H9 (cell line): ENCODE measurements at regions not wholly inside any gene's neighbourhood (a gene's known extent, or its start where the extent isn't known, plus 50 kb on each side); places are given as distances from the start of the nearest gene placed in this dataset.
A peak's percentile ranks its signal among the peaks of the same experiment; 100 is the strongest.

Experiments used
- DNase-seq: peaks from one replicate; pipeline ENCODE4 v3.0.0-alpha.2; 2017
- H2AFZ ChIP-seq: one replicate; pipeline ENCODE4 v1.6.1; 2013; ENCODE audit warnings: mild to moderate bottlenecking, low read length, control low read depth, moderate library complexity
- H2AK5ac ChIP-seq: 2 replicates; pipeline ENCODE4 v1.6.1; 2013; ENCODE audit warnings: low read length, control low read depth, mixed read lengths; ENCODE audit not compliant: insufficient read length
- H2BK120ac ChIP-seq: one replicate; pipeline ENCODE4 v1.6.1; 2013; ENCODE audit warnings: low read depth, mild to moderate bottlenecking, low read length, control low read depth, inconsistent platforms; ENCODE audit not compliant: poor library complexity, severe bottlenecking
- H2BK12ac ChIP-seq: 2 replicates; pipeline ENCODE4 v1.6.1; 2013; ENCODE audit warnings: low read length, control low read depth, mixed read lengths, low read depth; ENCODE audit not compliant: insufficient read length
- H2BK15ac ChIP-seq: 2 replicates; pipeline ENCODE4 v1.6.1; 2013; ENCODE audit warnings: low read depth, low read length, control low read depth
- H2BK20ac ChIP-seq: one replicate; pipeline ENCODE4 v1.6.1; 2013; ENCODE audit warnings: low read depth, mild to moderate bottlenecking, low read length, control low read depth, inconsistent platforms; ENCODE audit not compliant: poor library complexity, severe bottlenecking
- H2BK5ac ChIP-seq: 2 replicates; pipeline ENCODE4 v1.6.1; 2013; ENCODE audit warnings: low read length, control low read depth, mixed read lengths; ENCODE audit not compliant: insufficient read length
- H3K14ac ChIP-seq: 2 replicates; pipeline ENCODE4 v1.6.1; 2013; ENCODE audit warnings: low read length, control low read depth; ENCODE audit not compliant: insufficient read depth
- H3K18ac ChIP-seq: 2 replicates; pipeline ENCODE4 v1.6.1; 2013; ENCODE audit warnings: low read depth, mild to moderate bottlenecking, mixed read lengths, low read length, control low read depth; ENCODE audit not compliant: insufficient read length
- H3K23ac ChIP-seq: 2 replicates; pipeline ENCODE4 v1.6.1; 2013; ENCODE audit warnings: low read length, control low read depth, mixed read lengths, low read depth; ENCODE audit not compliant: insufficient read length
- H3K23me2 ChIP-seq: 2 replicates; pipeline ENCODE4 v1.6.1; 2013; ENCODE audit warnings: low read depth, mild to moderate bottlenecking, mixed read lengths, low read length, control low read depth; ENCODE audit not compliant: insufficient read length, poor library complexity, severe bottlenecking
- H3K27ac ChIP-seq: 2 replicates; pipeline ENCODE4 v1.5.1; 2013; ENCODE audit warnings: low read length, control low read depth, mixed read lengths, low read depth; ENCODE audit not compliant: insufficient read length
- H3K27me3 ChIP-seq: 2 replicates; pipeline ENCODE4 v1.6.1; 2013; ENCODE audit warnings: low read length, control low read depth, inconsistent platforms; ENCODE audit not compliant: insufficient read depth
- H3K4ac ChIP-seq: 2 replicates; pipeline ENCODE4 v1.6.1; 2013; ENCODE audit warnings: low read depth, mild to moderate bottlenecking, control low read depth, inconsistent platforms, low read length, moderate library complexity
- H3K4me1 ChIP-seq: 2 replicates; pipeline ENCODE4 v1.6.1; 2013; ENCODE audit warnings: low read length, control low read depth, inconsistent platforms; ENCODE audit not compliant: insufficient read depth
- H3K4me2 ChIP-seq: 2 replicates; pipeline ENCODE4 v1.6.1; 2013; ENCODE audit warnings: low read length, control low read depth, mixed read lengths; ENCODE audit not compliant: insufficient read length, insufficient read depth
- H3K56ac ChIP-seq: 2 replicates; pipeline ENCODE4 v1.6.1; 2013; ENCODE audit warnings: low read depth, mild to moderate bottlenecking, mixed read lengths, low read length, control low read depth; ENCODE audit not compliant: insufficient read length
- H3K79me1 ChIP-seq: 2 replicates; pipeline ENCODE4 v1.6.1; 2013; ENCODE audit warnings: low read depth, mild to moderate bottlenecking, moderate library complexity, low read length, control low read depth, inconsistent platforms; ENCODE audit not compliant: insufficient read depth, poor library complexity, severe bottlenecking
- H3K79me2 ChIP-seq: 2 replicates; pipeline ENCODE4 v1.6.1; 2013; ENCODE audit warnings: low read length, control low read depth, inconsistent platforms; ENCODE audit not compliant: insufficient read depth
- H3K9ac ChIP-seq: 2 replicates; pipeline ENCODE4 v1.6.1; 2013; ENCODE audit warnings: low read length, control low read depth, mixed read lengths; ENCODE audit not compliant: insufficient read length; ENCODE audit errors: extremely low read depth
- H3K9me3 ChIP-seq: one replicate; pipeline ENCODE4 v1.6.1; 2013; ENCODE audit warnings: low read depth, low read length, inconsistent platforms; ENCODE audit not compliant: control insufficient read depth
- H3T11ph ChIP-seq: one replicate; pipeline ENCODE4 v1.6.1; 2013; ENCODE audit warnings: mild to moderate bottlenecking, low read length, control low read depth, inconsistent platforms
- H4K20me1 ChIP-seq: one replicate; pipeline ENCODE4 v1.6.1; 2013; ENCODE audit not compliant: control insufficient read depth, insufficient read length, insufficient read depth
- H4K5ac ChIP-seq: 2 replicates; pipeline ENCODE4 v1.6.1; 2013; ENCODE audit warnings: low read depth, mild to moderate bottlenecking, mixed read lengths, low read length, control low read depth; ENCODE audit not compliant: insufficient read length
- H4K8ac ChIP-seq: replicated peaks from 2 replicates; pipeline ENCODE4 v1.6.1; 2013; ENCODE audit warnings: low read length, control low read depth, mixed read lengths, low read depth; ENCODE audit not compliant: insufficient read length
- H4K91ac ChIP-seq: 2 replicates; pipeline ENCODE4 v1.6.1; 2013; ENCODE audit warnings: low read depth, mild to moderate bottlenecking, moderate library complexity, mixed read lengths, low read length, control low read depth; ENCODE audit not compliant: insufficient read length
- H3K27ac Mint-ChIP-seq, 3 experiments: 2 replicates in 2 of 3; 3 replicates in 1 of 3; pipeline ENCODE4 v1.8.0; 2020 to 2021; ENCODE audit warnings: mixed read lengths in 3 of 3, mild to moderate bottlenecking in 1 of 3, moderate library complexity in 1 of 3
- H3K27me3 Mint-ChIP-seq: 2 replicates; pipeline ENCODE4 v1.8.0; 2021; ENCODE audit warnings: low read depth, mild to moderate bottlenecking, moderate library complexity, mixed read lengths
- H3K36me3 Mint-ChIP-seq, 3 experiments: 2 replicates in 2 of 3; 3 replicates in 1 of 3; pipeline ENCODE4 v1.8.0; 2020 to 2021; ENCODE audit warnings: low read depth in 3 of 3, mixed read lengths in 3 of 3; ENCODE audit not compliant: insufficient read depth in 1 of 3
- H3K4me1 Mint-ChIP-seq, 2 experiments: 2 replicates each; pipeline ENCODE4 v1.8.0; 2020; ENCODE audit warnings: mixed read lengths in 2 of 2
- H3K4me3 Mint-ChIP-seq, 2 experiments: 2 replicates in 1 of 2; 3 replicates in 1 of 2; pipeline ENCODE4 v1.8.0; 2020 to 2021; ENCODE audit warnings: mild to moderate bottlenecking in 2 of 2, mixed read lengths in 2 of 2, moderate library complexity in 1 of 2
- H3K9me3 Mint-ChIP-seq, 2 experiments: 2 replicates in 1 of 2; 3 replicates in 1 of 2; pipeline ENCODE4 v1.8.0; 2020; ENCODE audit warnings: mild to moderate bottlenecking in 2 of 2, mixed read lengths in 2 of 2, moderate library complexity in 1 of 2
- WGBS: extraction: QIAGEN DNeasy Blood & Tissue Kit; methylation state at CpG from one replicate; pipeline ENCODE4 v1.1.7; 2013; ENCODE audit warnings: missing lambda C conversion rate, low lambda C conversion rate, mixed read lengths; ENCODE audit not compliant: insufficient read length; ENCODE audit errors: extremely low coverage; 5-methylcytosine and 5-hydroxymethylcytosine counted together
- TF ChIP-seq, protein P1 (sequence below): fragments of 200-600 bp; sonication (generic); conservative IDR thresholded peaks from 3 replicates; pipeline ENCODE4 v1.8.0; 2021; ENCODE audit warnings: antibody characterized with exemption, mild to moderate bottlenecking

DNA sequence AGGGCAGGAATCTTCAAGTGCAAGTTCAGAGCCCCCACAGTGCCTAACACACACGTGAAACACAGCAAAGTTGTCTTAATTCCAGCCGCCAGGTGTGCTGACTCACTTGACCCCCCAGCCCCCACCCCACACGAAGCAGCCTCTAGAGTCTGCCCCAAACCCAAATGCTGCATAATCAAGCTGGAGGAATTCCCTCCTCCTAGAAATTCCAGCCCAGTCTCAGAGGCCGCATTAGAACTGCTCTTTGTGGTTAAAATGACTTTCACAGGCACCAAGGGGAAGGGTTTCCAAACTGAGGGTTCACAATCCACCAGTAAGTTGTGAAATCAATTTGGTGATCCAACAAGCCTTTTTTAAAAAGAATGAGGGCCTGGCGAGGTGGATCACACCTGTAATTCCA is 67.0 kb upstream of the PLXNA4 start:
- H2BK12ac ChIP-seq: no peak overlapping the region
- TF ChIP-seq, protein P1, sequence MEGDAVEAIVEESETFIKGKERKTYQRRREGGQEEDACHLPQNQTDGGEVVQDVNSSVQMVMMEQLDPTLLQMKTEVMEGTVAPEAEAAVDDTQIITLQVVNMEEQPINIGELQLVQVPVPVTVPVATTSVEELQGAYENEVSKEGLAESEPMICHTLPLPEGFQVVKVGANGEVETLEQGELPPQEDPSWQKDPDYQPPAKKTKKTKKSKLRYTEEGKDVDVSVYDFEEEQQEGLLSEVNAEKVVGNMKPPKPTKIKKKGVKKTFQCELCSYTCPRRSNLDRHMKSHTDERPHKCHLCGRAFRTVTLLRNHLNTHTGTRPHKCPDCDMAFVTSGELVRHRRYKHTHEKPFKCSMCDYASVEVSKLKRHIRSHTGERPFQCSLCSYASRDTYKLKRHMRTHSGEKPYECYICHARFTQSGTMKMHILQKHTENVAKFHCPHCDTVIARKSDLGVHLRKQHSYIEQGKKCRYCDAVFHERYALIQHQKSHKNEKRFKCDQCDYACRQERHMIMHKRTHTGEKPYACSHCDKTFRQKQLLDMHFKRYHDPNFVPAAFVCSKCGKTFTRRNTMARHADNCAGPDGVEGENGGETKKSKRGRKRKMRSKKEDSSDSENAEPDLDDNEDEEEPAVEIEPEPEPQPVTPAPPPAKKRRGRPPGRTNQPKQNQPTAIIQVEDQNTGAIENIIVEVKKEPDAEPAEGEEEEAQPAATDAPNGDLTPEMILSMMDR: no peak
- H3K27ac Mint-ChIP-seq: peak overlapping the region in 1 of 3 experiments; percentile 59; a peak in 3 of 7 replicates
- no peak overlapping the region for H2AK5ac ChIP-seq
- H3K23me2 ChIP-seq: no peaks in the 10 kb centered on the region
- no peak overlapping the region for H3K56ac ChIP-seq
- H3K4me2 ChIP-seq: no peak overlapping the region
- H3K9me3 ChIP-seq: no peaks in the 10 kb centered on the region
- WGBS: no CpG with 5 or more reads among the region's 5 CpGs
- H3K27ac ChIP-seq: no peak overlapping the region
- no peak overlapping the region for H4K91ac ChIP-seq
- DNase-seq: peak; percentile 56
- H3T11ph ChIP-seq: no peak overlapping the region
- no peak overlapping the region for H2AFZ ChIP-seq
- no peaks in the 10 kb centered on the region for H4K20me1 ChIP-seq
- no peak overlapping the region for H2BK120ac ChIP-seq
- H3K4me3 Mint-ChIP-seq: no peak overlapping the region
- H4K8ac ChIP-seq: no peak overlapping the region
- no peak overlapping the region for H4K5ac ChIP-seq
- no peak overlapping the region for H3K18ac ChIP-seq
- H3K4me1 ChIP-seq: peaks cover 8% of the 10 kb centered on the region; the same call in 1 of the 2 replicates
- no peaks in the 10 kb centered on the region for H3K9me3 Mint-ChIP-seq
- H3K9ac ChIP-seq: no peak overlapping the region
- no peaks in the 10 kb centered on the region for H3K79me2 ChIP-seq
- H2BK20ac ChIP-seq: no peak overlapping the region
- no peak overlapping the region for H3K14ac ChIP-seq
- H3K4me1 Mint-ChIP-seq: peaks cover 39 to 41% of the 10 kb centered on the region in 2 experiments
- H3K27me3 ChIP-seq: no peaks in the 10 kb centered on the region; the same call in 1 of the 2 replicates
- no peak overlapping the region for H3K4ac ChIP-seq
- no peak overlapping the region for H2BK5ac ChIP-seq
- no peaks in the 10 kb centered on the region for H3K79me1 ChIP-seq
- no peak overlapping the region for H3K23ac ChIP-seq
- H2BK15ac ChIP-seq: no peak overlapping the region
- peaks cover 25% of the 10 kb centered on the region for H3K27me3 Mint-ChIP-seq
- H3K36me3 Mint-ChIP-seq: no peaks in the 10 kb centered on the region; a peak in 1 of 7 replicates
